ENCODE measurements at regions not wholly inside any gene's neighbourhood (a gene's known extent, or its start where the extent isn't known, plus 50 kb on each side); places are given as distances from the start of the nearest gene placed in this dataset.

DNA sequence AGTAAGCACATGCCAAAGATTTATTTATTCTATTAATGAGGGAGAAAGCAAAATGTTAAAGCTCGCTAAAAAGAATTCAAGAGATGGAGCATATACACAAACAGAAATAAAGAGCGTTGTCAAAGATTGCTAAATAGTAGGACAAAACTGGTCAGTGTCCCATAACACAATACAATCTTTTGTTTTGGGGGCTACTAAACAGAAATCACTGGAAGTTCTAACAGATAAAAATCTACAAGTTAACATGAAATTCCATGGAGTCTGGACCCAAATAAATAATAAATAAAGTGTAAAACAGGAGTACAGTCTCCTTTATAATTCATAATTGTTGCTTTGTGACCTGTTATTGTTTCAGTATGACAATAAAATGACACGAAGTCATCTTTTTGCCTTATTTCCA lies 115.2 kb upstream of the CNTNAP4 start:
- Histone ChIP-seq H3K4me1 (no peaks in the 10 kb centered on the region), H3K4me3 (no peak overlapping the region), H3K27ac (no peak overlapping the region), H3K9me3 (no peaks in the 10 kb centered on the region), H3K36me3 (no peaks in the 10 kb centered on the region), H3K27me3 (no peaks in the 10 kb centered on the region)
- WGBS, 2 donors (ENCODE audit: low coverage in 1 of 2), result 69 to 77% methylated on average over 3 of the region's 3 CpGs
- TF ChIP-seq, protein P1, sequence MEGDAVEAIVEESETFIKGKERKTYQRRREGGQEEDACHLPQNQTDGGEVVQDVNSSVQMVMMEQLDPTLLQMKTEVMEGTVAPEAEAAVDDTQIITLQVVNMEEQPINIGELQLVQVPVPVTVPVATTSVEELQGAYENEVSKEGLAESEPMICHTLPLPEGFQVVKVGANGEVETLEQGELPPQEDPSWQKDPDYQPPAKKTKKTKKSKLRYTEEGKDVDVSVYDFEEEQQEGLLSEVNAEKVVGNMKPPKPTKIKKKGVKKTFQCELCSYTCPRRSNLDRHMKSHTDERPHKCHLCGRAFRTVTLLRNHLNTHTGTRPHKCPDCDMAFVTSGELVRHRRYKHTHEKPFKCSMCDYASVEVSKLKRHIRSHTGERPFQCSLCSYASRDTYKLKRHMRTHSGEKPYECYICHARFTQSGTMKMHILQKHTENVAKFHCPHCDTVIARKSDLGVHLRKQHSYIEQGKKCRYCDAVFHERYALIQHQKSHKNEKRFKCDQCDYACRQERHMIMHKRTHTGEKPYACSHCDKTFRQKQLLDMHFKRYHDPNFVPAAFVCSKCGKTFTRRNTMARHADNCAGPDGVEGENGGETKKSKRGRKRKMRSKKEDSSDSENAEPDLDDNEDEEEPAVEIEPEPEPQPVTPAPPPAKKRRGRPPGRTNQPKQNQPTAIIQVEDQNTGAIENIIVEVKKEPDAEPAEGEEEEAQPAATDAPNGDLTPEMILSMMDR (IDR thresholded peaks at IDR 0.05), result no peak
- TF ChIP-seq POLR2AphosphoS5 (IDR thresholded peaks at IDR 0.05), result no peak
- no peak for TF ChIP-seq POLR2A (IDR thresholded peaks at IDR 0.05)
- no peak for TF ChIP-seq EP300 (IDR thresholded peaks at IDR 0.05)
- no peak for ATAC-seq

DNA sequence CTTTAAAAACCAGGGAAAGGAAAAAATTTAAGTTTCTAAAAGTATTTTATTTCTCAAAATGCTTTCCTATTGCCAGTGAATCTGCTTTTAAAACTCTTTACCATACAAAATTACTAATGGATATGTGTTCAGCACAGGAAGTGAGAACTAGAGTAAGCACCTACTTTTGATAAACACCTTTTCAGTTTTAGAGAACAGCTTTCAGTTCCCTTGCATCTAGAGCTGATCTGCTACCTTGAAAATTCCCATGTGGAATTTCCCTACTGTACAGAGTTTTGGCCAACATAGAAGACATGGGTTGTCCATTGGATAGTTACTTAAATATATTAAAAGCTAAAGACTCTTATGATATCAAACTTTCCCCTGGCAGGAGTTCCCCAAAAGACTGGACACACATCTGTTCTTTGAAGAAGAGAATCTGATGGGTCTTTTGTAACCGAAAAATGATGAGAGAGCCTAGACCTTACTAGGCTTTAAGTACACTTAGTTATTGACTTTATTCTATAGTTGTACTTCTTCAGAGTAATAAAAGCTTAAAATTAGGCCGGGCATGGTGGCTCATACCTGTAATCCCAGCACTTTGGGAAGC lies 112.1 kb upstream of the CNTNAP4 start:
- Histone ChIP-seq H3K27me3 (no peaks in the 10 kb centered on the region), H3K9me3 (no peaks in the 10 kb centered on the region), H3K4me1 (no peaks in the 10 kb centered on the region), H3K4me3 (no peak overlapping the region), H3K36me3 (no peaks in the 10 kb centered on the region), H3K27ac (no peak overlapping the region)
- WGBS, 2 donors (ENCODE audit: low coverage in 1 of 2), result 86 to 90% methylated on average over 2 of the region's 2 CpGs
- ATAC-seq, result no peak
- TF ChIP-seq EP300 (IDR thresholded peaks at IDR 0.05), result no peak

DNA sequence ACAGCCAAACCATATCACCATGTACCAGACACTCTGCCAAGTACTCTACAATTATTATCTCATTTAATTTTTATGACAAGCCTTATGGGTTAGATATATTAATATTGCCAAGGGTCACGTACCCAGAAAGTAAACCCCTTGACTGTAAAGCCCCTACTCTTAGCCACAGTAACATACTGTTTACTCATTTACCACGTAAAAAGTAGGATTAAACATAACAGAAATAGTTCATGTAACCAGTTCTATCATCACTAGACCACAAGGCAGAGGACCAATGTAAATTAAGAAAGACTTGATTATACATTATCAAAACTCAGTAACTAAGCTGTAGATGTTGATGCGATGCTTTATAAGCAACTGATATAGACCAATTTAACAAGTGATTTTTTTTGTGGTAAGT lies 101.5 kb upstream of the CNTNAP4 start:
- H3K4me3 ChIP-seq, result no peak overlapping the region
- no peaks in the 10 kb centered on the region for H3K36me3 ChIP-seq
- ATAC-seq, result no peak
- H3K9me3 ChIP-seq, result no peaks in the 10 kb centered on the region
- TF ChIP-seq POLR2AphosphoS5 (IDR thresholded peaks at IDR 0.05), result no peak
- no peak for TF ChIP-seq EP300 (IDR thresholded peaks at IDR 0.05)
- TF ChIP-seq POLR2A (IDR thresholded peaks at IDR 0.05), result no peak
- TF ChIP-seq, protein P1 (IDR thresholded peaks at IDR 0.05), result no peak
- 56 to 62% methylated on average over 3 of the region's 3 CpGs for whole genome bisulfite sequencing, 2 donors (ENCODE audit: low coverage in 1 of 2)
- no peaks in the 10 kb centered on the region for H3K4me1 ChIP-seq
- no peak overlapping the region for H3K27ac ChIP-seq
- no peaks in the 10 kb centered on the region for H3K27me3 ChIP-seq

DNA sequence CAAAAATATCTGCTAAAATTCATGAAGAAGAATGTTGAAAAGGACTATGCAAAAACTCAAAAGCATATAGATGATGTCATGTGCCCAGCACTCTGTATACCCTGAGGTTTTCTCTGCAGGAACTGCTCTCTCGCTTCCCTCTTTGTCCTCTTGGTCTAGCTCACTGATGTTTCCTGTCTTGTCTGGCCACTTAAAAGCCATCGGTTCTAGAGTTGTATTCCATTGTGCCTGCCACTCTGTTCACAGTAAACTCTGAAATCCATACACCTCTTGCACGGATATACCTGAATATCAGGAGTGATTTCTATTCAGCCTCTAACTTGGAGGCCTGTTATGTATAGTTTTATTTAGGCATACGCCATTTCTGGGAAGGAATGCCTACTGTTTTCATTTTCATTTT lies 101.0 kb upstream of the CNTNAP4 start:
- no peak for ATAC-seq
- Histone ChIP-seq H3K27ac (no peak overlapping the region), H3K27me3 (no peaks in the 10 kb centered on the region)

DNA sequence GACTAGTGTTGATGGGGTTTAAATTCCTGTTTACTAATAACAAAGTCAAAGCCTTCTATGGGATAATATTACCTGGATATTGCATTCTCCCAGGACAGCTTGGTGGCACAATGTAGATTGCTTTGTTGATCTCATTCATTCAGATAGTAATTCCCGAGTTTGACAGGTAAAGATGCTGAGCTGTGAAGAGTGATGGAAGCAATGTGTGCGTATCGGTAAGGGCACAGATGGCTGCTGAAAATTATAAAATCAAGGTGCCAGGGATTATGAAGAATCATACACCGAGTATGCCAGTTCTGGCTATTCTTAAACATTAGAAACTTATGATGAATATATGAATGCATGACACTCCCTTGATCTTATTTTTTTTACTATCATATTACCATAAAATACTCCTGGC lies 100.6 kb upstream of the CNTNAP4 start:
- H3K27ac ChIP-seq, result no peak overlapping the region
- no peak overlapping the region for H3K4me3 ChIP-seq
- no peaks in the 10 kb centered on the region for H3K4me1 ChIP-seq
- no peaks in the 10 kb centered on the region for H3K27me3 ChIP-seq
- no peaks in the 10 kb centered on the region for H3K9me3 ChIP-seq
- TF ChIP-seq POLR2A (IDR thresholded peaks at IDR 0.05), result no peak
- TF ChIP-seq, protein P1 (IDR thresholded peaks at IDR 0.05), result no peak
- no peak for TF ChIP-seq EP300 (IDR thresholded peaks at IDR 0.05)
- no peak for TF ChIP-seq POLR2AphosphoS5 (IDR thresholded peaks at IDR 0.05)
- 70 to 88% methylated on average over 4 of the region's 4 CpGs for WGBS, 2 donors (ENCODE audit: low coverage in 1 of 2)
- ATAC-seq, result no peak
- no peaks in the 10 kb centered on the region for H3K36me3 ChIP-seq

More for the DNA sequence above, 101.0 kb upstream of the CNTNAP4 start:
- no peak for TF ChIP-seq POLR2AphosphoS5 (IDR thresholded peaks at IDR 0.05)
- TF ChIP-seq, protein P1 (IDR thresholded peaks at IDR 0.05), result no peak
- no peak for TF ChIP-seq EP300 (IDR thresholded peaks at IDR 0.05)
- TF ChIP-seq POLR2A (IDR thresholded peaks at IDR 0.05), result no peak
- 67 to 69% methylated on average over 3 to 4 of the region's 4 CpGs for WGBS, 2 donors (ENCODE audit: low coverage in 1 of 2)
- no peaks in the 10 kb centered on the region for H3K9me3 ChIP-seq
- no peak overlapping the region for H3K4me3 ChIP-seq
- H3K36me3 ChIP-seq, result no peaks in the 10 kb centered on the region
- H3K4me1 ChIP-seq, result no peaks in the 10 kb centered on the region
